ENCODE measurements at regions not wholly inside any gene's neighbourhood (a gene's known extent, or its start where the extent isn't known, plus 50 kb on each side); places are given as distances from the start of the nearest gene placed in this dataset.

DNA sequence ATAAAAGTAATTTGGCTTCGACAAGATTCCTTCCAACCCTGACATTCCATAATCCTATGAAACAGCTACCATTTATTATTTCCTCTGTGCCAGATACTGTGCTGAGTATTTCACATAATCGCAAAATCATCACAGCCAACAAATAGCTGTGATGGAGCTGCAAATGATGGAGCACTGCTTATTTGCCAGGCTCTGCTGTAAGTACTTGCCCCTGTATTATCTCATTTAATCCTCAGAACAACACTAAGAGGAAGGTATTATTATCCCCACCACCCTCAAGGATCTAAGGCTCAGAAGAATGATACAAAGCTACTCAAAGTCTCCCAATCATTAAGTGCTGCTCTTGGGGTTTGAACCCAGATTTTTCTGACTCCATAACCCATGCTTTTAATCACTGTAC, 145.5 kb downstream of the CCDC34 start:
- Mint-ChIP-seq H3K4me3 (no peak overlapping the region), H3K27ac (no peak overlapping the region), H3K27me3 (peaks cover 8% of the 10 kb centered on the region), H3K9me3 (ENCODE audit: insufficient read depth) (no peaks in the 10 kb centered on the region), H3K4me1 (no peaks in the 10 kb centered on the region)
- ChIA-PET POLR2A (no interaction called here), CTCF (no interaction called here)
- H3K79me2 ChIP-seq (ENCODE audit: control insufficient read depth, insufficient read depth, low read length) = no peaks in the 10 kb centered on the region
- no peaks in the 10 kb centered on the region for H3K4me1 ChIP-seq (ENCODE audit: control insufficient read depth in 2 of 2, insufficient read depth in 2 of 2, low read length in 2 of 2)
- no peak overlapping the region for H3K27ac ChIP-seq (ENCODE audit: low read length in 2 of 2)
- intact Hi-C loops (cut with micrococcal nuclease) = no loop called here
- H3K27me3 ChIP-seq (replicated peaks in 1 of 4; ENCODE audit: control extremely low read depth in 1 of 4, control insufficient read depth in 3 of 4, insufficient read depth in 4 of 4, low read length in 3 of 4) = no peaks in the 10 kb centered on the region
- ATAC-seq (ENCODE audit: low read depth) (no peak), DNase-seq (no peak)
- H3K4me2 ChIP-seq (replicated peaks; ENCODE audit: low read depth, low read length, poor library complexity, severe bottlenecking) = no peak overlapping the region
- H3K36me3 ChIP-seq (replicated peaks in 1 of 2; ENCODE audit: control extremely low read depth in 1 of 2, control insufficient read depth in 1 of 2, extremely low read depth in 1 of 2, insufficient read depth in 2 of 2, low read length in 1 of 2) = no peaks in the 10 kb centered on the region
- no peaks in the 10 kb centered on the region for H4K20me1 ChIP-seq (ENCODE audit: control insufficient read depth, insufficient read depth, low read length, poor library complexity, severe bottlenecking)
- H2AFZ ChIP-seq (ENCODE audit: insufficient read depth, low read depth, low read length, poor library complexity, severe bottlenecking) = no peak overlapping the region
- H3K9me3 ChIP-seq (ENCODE audit: control extremely low read depth in 1 of 3, control insufficient read depth in 2 of 3, insufficient read depth in 1 of 3, low read length in 2 of 3) = no peaks in the 10 kb centered on the region
- H3K4me3 ChIP-seq (ENCODE audit: control extremely low read depth in 1 of 5, extremely low read depth in 1 of 5, insufficient read depth in 1 of 5, low read depth in 2 of 5, low read length in 4 of 5) = no peak overlapping the region
- no peak for TF ChIP-seq EZH2 (IDR thresholded peaks at IDR 0.05; ENCODE audit: borderline replicate concordance, insufficient read depth, low read depth, low read length, poor library complexity, severe bottlenecking)
- TF ChIP-seq, protein P1, sequence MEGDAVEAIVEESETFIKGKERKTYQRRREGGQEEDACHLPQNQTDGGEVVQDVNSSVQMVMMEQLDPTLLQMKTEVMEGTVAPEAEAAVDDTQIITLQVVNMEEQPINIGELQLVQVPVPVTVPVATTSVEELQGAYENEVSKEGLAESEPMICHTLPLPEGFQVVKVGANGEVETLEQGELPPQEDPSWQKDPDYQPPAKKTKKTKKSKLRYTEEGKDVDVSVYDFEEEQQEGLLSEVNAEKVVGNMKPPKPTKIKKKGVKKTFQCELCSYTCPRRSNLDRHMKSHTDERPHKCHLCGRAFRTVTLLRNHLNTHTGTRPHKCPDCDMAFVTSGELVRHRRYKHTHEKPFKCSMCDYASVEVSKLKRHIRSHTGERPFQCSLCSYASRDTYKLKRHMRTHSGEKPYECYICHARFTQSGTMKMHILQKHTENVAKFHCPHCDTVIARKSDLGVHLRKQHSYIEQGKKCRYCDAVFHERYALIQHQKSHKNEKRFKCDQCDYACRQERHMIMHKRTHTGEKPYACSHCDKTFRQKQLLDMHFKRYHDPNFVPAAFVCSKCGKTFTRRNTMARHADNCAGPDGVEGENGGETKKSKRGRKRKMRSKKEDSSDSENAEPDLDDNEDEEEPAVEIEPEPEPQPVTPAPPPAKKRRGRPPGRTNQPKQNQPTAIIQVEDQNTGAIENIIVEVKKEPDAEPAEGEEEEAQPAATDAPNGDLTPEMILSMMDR (IDR thresholded peaks at IDR 0.05) = no peak
- WGBS (ENCODE audit: insufficient coverage) = 100% methylated on average over 1 of the region's 2 CpGs
- H3K9ac ChIP-seq (ENCODE audit: low read length) = no peak overlapping the region

DNA sequence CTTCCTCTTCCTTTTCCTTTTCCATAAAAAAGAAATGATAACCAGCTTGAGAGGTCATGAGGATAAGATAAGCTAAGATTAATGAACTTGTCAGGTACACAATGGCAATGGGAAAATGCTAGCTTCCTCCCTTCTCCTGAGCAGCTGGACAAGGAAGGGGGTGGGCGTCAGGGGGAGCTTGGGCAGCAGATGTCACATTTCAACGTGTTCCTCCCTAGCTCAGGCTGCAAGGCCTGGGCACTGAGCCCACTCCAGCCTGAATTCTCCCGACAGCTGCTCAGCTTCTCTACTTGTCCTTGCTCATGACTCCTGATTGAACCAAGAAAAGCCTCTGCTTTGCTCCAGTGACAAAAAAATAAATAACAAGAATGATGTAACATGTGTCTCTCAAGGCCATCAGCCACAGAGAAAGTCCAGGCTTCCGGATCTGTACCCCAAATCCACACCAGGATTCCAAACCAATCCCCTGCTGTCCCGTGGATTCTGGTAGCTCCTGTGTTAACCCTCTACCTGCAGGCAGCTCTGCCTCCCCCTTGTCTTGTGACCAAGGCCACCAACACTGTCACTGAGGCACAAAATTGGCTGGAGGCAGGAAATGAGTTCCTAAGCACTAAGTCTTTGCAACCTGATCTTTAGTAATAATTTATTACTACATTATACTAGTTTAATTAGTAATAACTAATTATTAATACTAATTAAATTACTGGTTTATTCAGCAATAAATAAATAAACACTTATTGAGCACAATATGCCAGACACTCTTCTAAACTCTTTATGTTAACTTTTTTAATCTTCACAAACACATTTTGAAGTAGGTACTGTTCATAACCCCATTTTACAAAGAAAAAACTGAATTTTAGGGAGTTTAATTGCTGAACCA, 146.5 kb downstream of the CCDC34 start:
- H3K9me3 Mint-ChIP-seq (ENCODE audit: insufficient read depth) = no peaks in the 10 kb centered on the region
- H3K4me2 ChIP-seq (replicated peaks; ENCODE audit: low read depth, low read length, poor library complexity, severe bottlenecking) = no peak overlapping the region
- CTCF ChIA-PET = no interaction called here
- no peaks in the 10 kb centered on the region for H3K4me1 ChIP-seq (ENCODE audit: control insufficient read depth in 2 of 2, insufficient read depth in 2 of 2, low read length in 2 of 2)
- no peaks in the 10 kb centered on the region for H4K20me1 ChIP-seq (ENCODE audit: control insufficient read depth, insufficient read depth, low read length, poor library complexity, severe bottlenecking)
- H3K4me3 Mint-ChIP-seq = no peak overlapping the region
- WGBS (ENCODE audit: insufficient coverage) = 57% methylated on average over 4 of the region's 5 CpGs
- H3K4me1 Mint-ChIP-seq = no peaks in the 10 kb centered on the region
- no peaks in the 10 kb centered on the region for H3K36me3 ChIP-seq (replicated peaks in 1 of 2; ENCODE audit: control extremely low read depth in 1 of 2, control insufficient read depth in 1 of 2, extremely low read depth in 1 of 2, insufficient read depth in 2 of 2, low read length in 1 of 2)
- no peaks in the 10 kb centered on the region for H3K9me3 ChIP-seq (ENCODE audit: control extremely low read depth in 1 of 3, control insufficient read depth in 2 of 3, insufficient read depth in 1 of 3, low read length in 2 of 3)
- no peaks in the 10 kb centered on the region for H3K27me3 ChIP-seq (replicated peaks in 1 of 4; ENCODE audit: control extremely low read depth in 1 of 4, control insufficient read depth in 3 of 4, insufficient read depth in 4 of 4, low read length in 3 of 4)
- H3K27ac Mint-ChIP-seq = no peak overlapping the region
- no peak overlapping the region for H3K9ac ChIP-seq (ENCODE audit: low read length)
- H3K27ac ChIP-seq (ENCODE audit: low read length in 2 of 2) = no peak overlapping the region
- no peak overlapping the region for H3K4me3 ChIP-seq (ENCODE audit: control extremely low read depth in 1 of 5, extremely low read depth in 1 of 5, insufficient read depth in 1 of 5, low read depth in 2 of 5, low read length in 4 of 5)
- ATAC-seq (ENCODE audit: low read depth) (no peak), DNase-seq (no peak)
- H3K79me2 ChIP-seq (ENCODE audit: control insufficient read depth, insufficient read depth, low read length) = no peaks in the 10 kb centered on the region
- H3K27me3 Mint-ChIP-seq = peaks cover 8% of the 10 kb centered on the region
- intact Hi-C loops (cut with micrococcal nuclease) = no loop called here
- POLR2A ChIA-PET = no interaction called here
- no peak for TF ChIP-seq EZH2 (IDR thresholded peaks at IDR 0.05; ENCODE audit: borderline replicate concordance, insufficient read depth, low read depth, low read length, poor library complexity, severe bottlenecking)
- TF ChIP-seq, protein P1 (IDR thresholded peaks at IDR 0.05) = no peak
- H2AFZ ChIP-seq (ENCODE audit: insufficient read depth, low read depth, low read length, poor library complexity, severe bottlenecking) = no peak overlapping the region

All from B cell (primary cell).